GM12891 (cell line): ENCODE measurements at regions not wholly inside any gene's neighbourhood (a gene's known extent, or its start where the extent isn't known, plus 50 kb on each side); places are given as distances from the start of the nearest gene placed in this dataset.

Source experiments
- DNase-seq: peaks from one replicate; pipeline ENCODE4 v3.0.0; 2011; ENCODE audit warnings: low spot score; ENCODE audit not compliant: insufficient read length
- FAIRE-seq: peaks from 2 replicates; lab custom pipeline; 2011; peaks lifted over from hg19 to GRCh38; lab: Jason Lieb, UNC
- PAX5 ChIP-seq: IDR thresholded peaks from 2 replicates; pipeline ENCODE4 v1.6.1; 2011; ENCODE audit warnings: low read length, moderate library complexity, mild to moderate bottlenecking; ENCODE audit not compliant: insufficient read depth, severe bottlenecking
- POLR2A ChIP-seq: IDR thresholded peaks from 2 replicates; pipeline ENCODE4 v1.6.1; 2011; ENCODE audit warnings: low read depth, low read length, control low read depth
- POLR2AphosphoS5 ChIP-seq: IDR thresholded peaks from 2 replicates; pipeline ENCODE4 v1.6.1; 2011; ENCODE audit warnings: low read depth, low read length, control low read depth
- POU2F2 ChIP-seq: IDR thresholded peaks from 2 replicates; pipeline ENCODE4 v1.6.1; 2011; ENCODE audit warnings: low read depth, mild to moderate bottlenecking, control low read depth, low read length, moderate library complexity
- SPI1 ChIP-seq: IDR thresholded peaks from 2 replicates; pipeline ENCODE4 v1.6.1; 2011; ENCODE audit warnings: low read depth, low read length, control low read depth
- TAF1 ChIP-seq: IDR thresholded peaks from 2 replicates; pipeline ENCODE4 v1.6.1; 2011; ENCODE audit warnings: low read depth, low read length, control low read depth

DNA sequence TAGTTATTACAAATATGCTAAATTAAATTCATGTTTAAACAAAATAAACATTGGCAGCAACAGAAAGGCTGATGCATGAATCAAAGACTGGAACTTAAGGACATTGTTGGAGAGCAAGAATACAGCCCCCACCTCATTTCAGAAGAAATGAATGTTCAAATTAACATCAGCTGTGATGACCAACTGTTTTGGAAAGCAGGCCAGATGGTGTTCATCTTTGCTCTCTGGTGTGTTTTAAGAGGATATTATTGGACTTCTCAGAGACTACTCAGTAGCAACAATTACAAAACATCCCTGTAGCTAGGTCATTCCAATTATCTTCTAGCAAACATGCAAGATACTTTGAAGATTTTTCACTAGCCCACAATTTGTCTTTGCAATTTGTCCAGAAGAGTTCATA, 118.6 kb upstream of the DOK5 start:
- FAIRE-seq, result no peak
- TF ChIP-seq SPI1 (no peak), POLR2A (no peak), PAX5 (no peak), POU2F2 (no peak), POLR2AphosphoS5 (no peak), TAF1 (no peak)
- no peak for DNase-seq

DNA sequence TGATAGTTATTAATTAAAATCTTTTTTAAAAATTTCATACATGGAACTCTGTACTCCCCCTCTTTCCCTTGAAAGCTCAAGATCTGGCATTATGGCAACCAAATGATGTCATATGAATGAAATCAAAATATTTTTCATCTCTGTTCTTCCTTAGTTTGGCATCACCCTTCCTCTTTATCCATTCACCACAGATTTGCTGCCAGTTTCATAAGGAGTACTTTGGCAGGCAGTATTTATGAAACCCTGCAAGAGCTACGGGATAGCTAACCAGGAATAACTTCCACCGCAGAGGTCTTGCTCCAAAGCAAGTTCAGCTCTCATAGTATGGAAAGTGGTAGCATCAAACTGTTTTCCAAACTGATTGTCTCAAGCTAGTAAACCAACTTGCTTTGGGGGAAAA, 113.9 kb upstream of the DOK5 start:
- FAIRE-seq (no peak), DNase-seq (no peak)
- no peak for TF ChIP-seq POU2F2
- TF ChIP-seq TAF1, result no peak
- no peak for TF ChIP-seq POLR2AphosphoS5
- no peak for TF ChIP-seq SPI1
- no peak for TF ChIP-seq PAX5
- TF ChIP-seq POLR2A, result no peak

DNA sequence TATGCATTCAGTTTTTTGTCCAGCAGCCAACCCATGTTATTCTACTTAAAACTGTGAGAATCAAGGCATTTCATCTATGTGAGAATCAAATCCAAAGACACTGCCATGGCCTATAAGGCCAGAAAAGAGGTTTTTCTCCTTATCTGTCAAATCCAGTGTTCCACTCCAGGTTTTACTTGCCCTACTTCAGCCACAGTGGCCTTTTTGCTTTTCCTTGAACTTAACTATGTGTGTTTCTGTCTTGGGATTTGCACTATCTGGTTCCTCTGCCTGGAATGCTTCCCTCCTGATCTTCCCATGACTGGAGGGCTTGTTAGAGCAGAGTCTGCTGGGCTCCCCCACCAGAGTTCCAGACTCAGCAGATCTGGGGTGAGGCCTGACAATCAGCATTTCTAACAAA, 113.1 kb upstream of the DOK5 start:
- TF ChIP-seq SPI1 (no peak), PAX5 (no peak), POLR2A (no peak)
- no peak for FAIRE-seq
- no peak for DNase-seq

DNA sequence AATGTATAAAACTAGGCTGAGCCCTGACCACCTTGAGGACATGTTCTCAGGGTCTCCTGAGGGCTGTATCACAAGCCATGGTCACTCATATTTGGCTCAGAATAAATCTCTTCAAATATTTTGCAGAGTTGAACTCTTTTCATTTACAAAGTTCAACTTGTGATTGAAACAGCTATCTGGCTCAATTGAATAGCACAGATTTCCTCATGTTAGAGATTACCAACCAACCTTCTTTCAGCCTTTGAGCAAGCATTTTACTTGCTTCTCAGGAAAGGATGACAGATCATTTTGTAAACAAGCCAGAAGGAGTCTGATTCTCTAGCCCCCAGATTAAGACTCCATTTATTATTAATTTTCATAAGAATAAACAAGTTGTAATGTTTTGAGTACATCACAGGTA, 111.0 kb upstream of the DOK5 start:
- DNase-seq (no peak), FAIRE-seq (no peak)
- TF ChIP-seq POU2F2 (no peak), POLR2A (no peak), PAX5 (no peak), POLR2AphosphoS5 (no peak), TAF1 (no peak), SPI1 (no peak)

DNA sequence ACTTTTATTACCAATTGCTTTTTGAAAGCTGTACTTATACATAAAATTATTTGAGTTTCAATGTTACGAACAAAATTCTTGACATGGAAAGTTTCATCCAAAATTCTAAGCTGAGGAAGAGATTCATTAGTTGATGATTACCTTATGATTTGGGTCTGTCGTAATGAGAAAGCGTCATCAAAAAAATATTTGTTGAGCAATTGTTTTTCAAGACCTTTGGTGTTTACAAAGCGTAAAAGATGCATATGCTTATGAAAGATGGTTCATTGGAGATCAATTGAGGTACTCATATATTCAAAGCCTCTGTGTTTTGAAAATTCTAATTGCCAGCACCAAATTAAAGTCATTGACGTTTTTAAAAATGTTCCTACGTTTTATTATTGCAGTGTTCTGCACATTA, 110.5 kb upstream of the DOK5 start:
- FAIRE-seq (no peak), DNase-seq (no peak)
- TF ChIP-seq PAX5 (no peak), POLR2A (no peak), POU2F2 (no peak), TAF1 (no peak), SPI1 (no peak), POLR2AphosphoS5 (no peak)

DNA sequence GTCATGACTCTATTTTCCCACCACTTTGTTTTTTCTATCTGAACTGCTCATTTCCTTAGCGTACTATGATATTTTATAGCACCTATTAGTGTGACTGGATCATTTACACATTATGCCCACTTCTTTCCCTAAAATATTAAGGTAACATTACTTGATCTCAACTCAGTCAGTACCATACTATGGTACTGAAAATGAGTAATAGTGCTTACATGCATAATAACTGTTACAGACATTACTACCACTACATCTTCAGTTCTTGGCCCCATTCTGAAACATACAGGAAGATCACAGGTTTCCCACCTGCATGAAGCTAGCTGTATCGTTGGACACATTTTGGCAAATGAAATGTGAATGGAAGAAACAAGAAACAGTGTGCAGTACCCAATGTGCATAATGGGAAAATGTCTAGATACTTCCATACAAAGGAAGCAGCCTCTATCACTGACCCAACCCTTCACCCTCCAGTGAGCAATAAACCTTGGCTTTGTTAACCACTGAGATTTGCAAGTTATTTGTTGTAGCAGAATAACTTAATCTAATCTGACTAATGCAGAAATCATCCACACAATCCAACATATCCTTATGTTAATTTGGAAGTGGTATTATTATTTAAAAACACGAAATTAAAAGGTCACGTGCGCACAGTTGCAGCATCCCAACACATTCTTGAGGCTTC, 108.6 kb upstream of the DOK5 start:
- TF ChIP-seq POLR2A (no peak), SPI1 (no peak), PAX5 (no peak), POU2F2 (no peak), TAF1 (no peak), POLR2AphosphoS5 (no peak)
- FAIRE-seq, result no peak
- DNase-seq, result no peak

DNA sequence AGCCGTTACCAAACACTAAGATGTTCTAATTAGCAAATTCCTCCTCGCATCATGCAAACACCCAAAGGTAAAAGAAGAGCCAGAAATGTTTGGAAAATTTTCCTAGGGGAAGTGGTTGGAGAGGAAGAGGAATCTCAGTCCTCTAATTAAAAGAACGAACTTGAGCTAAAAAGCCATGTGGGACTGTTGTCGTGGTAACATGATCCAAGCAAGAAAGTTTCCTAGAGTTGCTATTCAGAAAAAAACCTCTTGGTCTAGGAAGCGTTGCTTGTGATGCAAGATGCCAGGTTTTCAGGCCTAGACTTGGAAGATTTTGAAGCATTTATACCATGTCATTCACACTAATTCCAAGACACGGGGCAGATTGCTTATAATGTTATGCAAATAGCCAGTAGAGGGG, 106.8 kb upstream of the DOK5 start:
- DNase-seq (no peak), FAIRE-seq (no peak)
- no peak for TF ChIP-seq PAX5

DNA sequence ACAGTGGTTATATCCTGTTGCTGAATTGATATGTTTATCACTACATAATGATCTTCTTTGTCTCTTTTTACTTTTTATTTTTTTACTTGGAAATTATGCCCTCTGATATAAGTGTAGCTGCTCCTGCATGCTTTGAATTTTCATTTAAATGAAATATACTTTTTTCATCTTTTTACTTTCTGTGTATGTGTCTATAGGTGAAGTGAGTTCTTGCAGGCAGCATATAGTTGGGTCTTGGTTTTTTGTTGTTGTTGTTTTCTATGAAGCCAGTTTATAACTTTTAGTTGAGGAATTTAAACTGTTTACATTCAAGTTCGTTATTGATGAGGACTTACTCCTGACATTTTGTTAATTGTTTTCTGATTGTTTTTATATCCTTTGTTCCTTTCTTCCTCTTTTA, 103.1 kb upstream of the DOK5 start:
- FAIRE-seq, result no peak

DNA sequence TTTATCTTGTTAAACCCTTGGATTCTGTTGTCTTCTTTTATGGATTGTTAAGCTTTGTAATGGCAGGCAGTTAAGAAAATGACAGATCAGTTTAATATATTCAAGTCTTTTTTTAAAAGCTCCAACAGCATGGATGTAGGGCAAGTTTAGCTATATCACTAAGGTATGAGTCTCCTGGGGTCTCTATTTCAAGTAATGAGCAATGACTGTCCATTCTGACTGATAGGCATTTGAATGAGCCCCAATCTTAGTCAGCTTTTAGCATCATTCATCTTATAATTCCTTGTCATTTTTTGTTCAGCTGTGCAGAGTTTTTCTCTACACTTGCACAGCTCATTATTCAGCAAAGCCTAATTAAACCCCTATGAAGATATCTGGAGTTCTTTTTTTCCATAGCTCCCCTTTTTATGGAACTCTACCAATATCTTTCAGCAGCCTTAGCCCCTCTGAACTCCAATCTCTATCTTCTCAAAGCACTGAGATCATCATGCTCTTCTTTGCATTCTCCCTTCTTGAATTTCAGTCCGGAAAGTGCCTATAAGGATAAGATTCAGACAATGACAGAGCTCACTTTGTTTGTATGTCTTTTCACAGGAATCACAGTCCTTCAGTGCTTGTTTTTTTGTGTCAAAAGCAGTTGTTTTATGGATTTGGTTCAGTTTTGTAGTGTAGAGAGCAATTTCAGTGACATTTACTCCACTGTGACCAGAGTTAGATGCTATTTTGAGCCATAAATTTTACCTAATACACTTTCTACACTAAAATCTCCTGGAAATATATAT, 97.2 kb upstream of the DOK5 start:
- no peak for FAIRE-seq
- no peak for DNase-seq
- TF ChIP-seq POLR2AphosphoS5, result no peak
- no peak for TF ChIP-seq SPI1
- no peak for TF ChIP-seq TAF1
- TF ChIP-seq POU2F2, result no peak
- no peak for TF ChIP-seq POLR2A

More for the DNA sequence above, 103.1 kb upstream of the DOK5 start:
- no peak for DNase-seq
- TF ChIP-seq POLR2A, result no peak
- no peak for TF ChIP-seq SPI1
- no peak for TF ChIP-seq PAX5
- no peak for TF ChIP-seq TAF1
- TF ChIP-seq POU2F2, result no peak
- no peak for TF ChIP-seq POLR2AphosphoS5
